Breast epithelium (tissue), 3 donors: ENCODE measurements at regions not wholly inside any gene's neighbourhood (a gene's known extent, or its start where the extent isn't known, plus 50 kb on each side); places are given as distances from the start of the nearest gene placed in this dataset.

ENCODE experiments used
- POLR2A ChIP-seq: fragments of 450-650 bp; IDR thresholded peaks from one replicate; pipeline ENCODE4 v1.6.1; 2016; ENCODE audit warnings: antibody characterized with exemption, mild to moderate bottlenecking, moderate library complexity
- TF ChIP-seq, protein P1 (sequence below), 3 donors: fragments of 450-650 bp; IDR thresholded peaks; one replicate each; pipeline ENCODE4 v1.5.1; 2016 to 2017; ENCODE audit warnings: antibody characterized with exemption in 3 of 3, mild to moderate bottlenecking in 3 of 3, moderate library complexity in 3 of 3

DNA sequence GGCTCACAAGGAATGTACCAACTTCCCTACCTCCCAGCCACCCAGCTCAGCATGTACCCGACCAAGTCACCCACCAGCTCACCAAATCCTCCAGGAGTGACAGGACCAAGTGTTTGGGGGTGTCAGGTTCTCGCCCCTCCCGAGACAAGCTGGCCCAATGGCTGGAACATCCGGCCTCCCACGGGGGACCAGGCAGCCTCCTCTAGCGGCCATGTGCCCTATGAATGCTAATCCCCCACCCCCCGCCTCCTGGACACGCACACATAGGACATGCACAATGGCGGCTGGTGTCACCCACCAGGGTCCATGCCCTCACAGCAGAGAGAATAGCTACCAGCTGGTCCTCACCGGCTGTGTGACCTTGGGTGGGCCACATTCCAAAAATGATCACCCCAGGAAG, 151.0 kb downstream of the MN1 start:
- no peak for TF ChIP-seq POLR2A
- TF ChIP-seq, protein P1, sequence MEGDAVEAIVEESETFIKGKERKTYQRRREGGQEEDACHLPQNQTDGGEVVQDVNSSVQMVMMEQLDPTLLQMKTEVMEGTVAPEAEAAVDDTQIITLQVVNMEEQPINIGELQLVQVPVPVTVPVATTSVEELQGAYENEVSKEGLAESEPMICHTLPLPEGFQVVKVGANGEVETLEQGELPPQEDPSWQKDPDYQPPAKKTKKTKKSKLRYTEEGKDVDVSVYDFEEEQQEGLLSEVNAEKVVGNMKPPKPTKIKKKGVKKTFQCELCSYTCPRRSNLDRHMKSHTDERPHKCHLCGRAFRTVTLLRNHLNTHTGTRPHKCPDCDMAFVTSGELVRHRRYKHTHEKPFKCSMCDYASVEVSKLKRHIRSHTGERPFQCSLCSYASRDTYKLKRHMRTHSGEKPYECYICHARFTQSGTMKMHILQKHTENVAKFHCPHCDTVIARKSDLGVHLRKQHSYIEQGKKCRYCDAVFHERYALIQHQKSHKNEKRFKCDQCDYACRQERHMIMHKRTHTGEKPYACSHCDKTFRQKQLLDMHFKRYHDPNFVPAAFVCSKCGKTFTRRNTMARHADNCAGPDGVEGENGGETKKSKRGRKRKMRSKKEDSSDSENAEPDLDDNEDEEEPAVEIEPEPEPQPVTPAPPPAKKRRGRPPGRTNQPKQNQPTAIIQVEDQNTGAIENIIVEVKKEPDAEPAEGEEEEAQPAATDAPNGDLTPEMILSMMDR (IDR thresholded peaks at IDR 0.05) = no peak
